Suprapubic skin (tissue), 4 donors: ENCODE measurements at regions not wholly inside any gene's neighbourhood (a gene's known extent, or its start where the extent isn't known, plus 50 kb on each side); places are given as distances from the start of the nearest gene placed in this dataset.

Experiments
- CTCF ChIP-seq, 2 donors: fragments of 200-600 bp in 1 of 2; fragments of 450-650 bp in 1 of 2; sonication (generic) in 1 of 2; IDR thresholded peaks; one replicate each; pipeline ENCODE4 v1.5.1; 2016 to 2019; ENCODE audit warnings: antibody characterized with exemption in 2 of 2, mild to moderate bottlenecking in 1 of 2, moderate library complexity in 1 of 2
- POLR2A ChIP-seq, 2 donors: fragments of 450-650 bp; IDR thresholded peaks; one replicate each; pipeline ENCODE4 v1.6.1; 2017; ENCODE audit warnings: antibody characterized with exemption in 2 of 2, mild to moderate bottlenecking in 2 of 2, moderate library complexity in 2 of 2
- POLR2AphosphoS5 ChIP-seq, 3 donors: sonication (generic); formaldehyde crosslinking; IDR thresholded peaks; one replicate each; pipeline ENCODE4 v1.6.1; 2017; ENCODE audit warnings: antibody characterized with exemption in 3 of 3

GRCh38 chr2:220781622-220782241, 790.4 kb downstream of the EPHA4 start:
- TF ChIP-seq CTCF (IDR thresholded peaks at IDR 0.05) (no peak), POLR2A (IDR thresholded peaks at IDR 0.05) (no peak), POLR2AphosphoS5 (IDR thresholded peaks at IDR 0.05) (no peak)
